ENCODE measurements at regions not wholly inside any gene's neighbourhood (a gene's known extent, or its start where the extent isn't known, plus 50 kb on each side); places are given as distances from the start of the nearest gene placed in this dataset. TPM values are rescaled to one million over a fixed set of nuclear protein-coding genes. Genes with fewer than 3 reads are reported as not detected.

Small RNA genes lying in the stretch of these regions (small RNA-seq; reads per million reads assigned to genes)
- gene AC025946.2 (not detected), gene AL355333.1 (not detected), gene CUX2P1 (not detected), gene RF00019 (not detected), gene RNA5SP299 (not detected)
